ENCODE measurements at regions not wholly inside any gene's neighbourhood (a gene's known extent, or its start where the extent isn't known, plus 50 kb on each side); places are given as distances from the start of the nearest gene placed in this dataset.

GRCh38 chr5:73284220-73284795, 111.3 kb downstream of the TMEM174 start:
- H3K27me3 ChIP-seq (replicated peaks; ENCODE audit: insufficient read depth, low read length): no peaks in the 10 kb centered on the region

DNA sequence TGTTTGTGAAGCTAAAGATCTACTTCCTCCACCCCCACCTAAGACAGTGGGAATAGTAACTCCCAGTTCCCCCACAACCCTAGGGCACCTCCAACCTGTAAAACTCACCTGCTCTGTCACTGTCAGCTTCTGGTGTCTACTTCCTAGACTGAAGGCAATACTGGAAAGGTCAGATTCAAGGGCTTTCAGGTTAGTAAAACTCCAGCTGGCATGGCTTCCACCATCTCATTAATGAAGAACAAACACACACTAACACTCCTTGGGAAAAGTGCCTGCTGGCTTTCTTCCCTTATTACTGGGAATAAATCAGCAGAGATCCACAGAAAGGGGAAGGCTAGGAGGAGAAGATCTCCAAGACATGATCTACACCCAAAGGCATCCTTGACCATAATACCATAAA, 109.9 kb downstream of the TMEM174 start:
- Histone ChIP-seq H3K27me3 (replicated peaks; ENCODE audit: insufficient read depth, low read length) (no peaks in the 10 kb centered on the region), H3K79me2 (ENCODE audit: low read length) (no peaks in the 10 kb centered on the region), H3K4me3 (ENCODE audit: low read length) (no peak overlapping the region), H3K36me3 (replicated peaks; ENCODE audit: insufficient read depth, low read length) (no peaks in the 10 kb centered on the region), H3F3A (ENCODE audit: insufficient read depth, low read length) (no peaks in the 10 kb centered on the region), H3K9ac (ENCODE audit: low read length) (no peak overlapping the region), H3K9me3 (replicated peaks; ENCODE audit: insufficient read depth, low read length) (no peaks in the 10 kb centered on the region), H3K4me2 (ENCODE audit: low read depth, low read length) (no peak overlapping the region), H2AFZ (ENCODE audit: low read length) (no peak overlapping the region), H3K27ac (ENCODE audit: low read length) (no peak overlapping the region), H4K20me1 (ENCODE audit: insufficient read depth, low read length) (no peaks in the 10 kb centered on the region), H3K4me1 (ENCODE audit: low read length) (peaks cover 12% of the 10 kb centered on the region), H3K9me2 (replicated peaks; ENCODE audit: insufficient read depth, low read length) (no peaks in the 10 kb centered on the region)
- TF ChIP-seq EZH2 (optimal IDR thresholded peaks at IDR 0.05; ENCODE audit: low read depth, low read length) (no peak), EZH2phosphoT487 (IDR thresholded peaks at IDR 0.05; ENCODE audit: low read length) (no peak)
- TF ChIP-seq, protein P1, sequence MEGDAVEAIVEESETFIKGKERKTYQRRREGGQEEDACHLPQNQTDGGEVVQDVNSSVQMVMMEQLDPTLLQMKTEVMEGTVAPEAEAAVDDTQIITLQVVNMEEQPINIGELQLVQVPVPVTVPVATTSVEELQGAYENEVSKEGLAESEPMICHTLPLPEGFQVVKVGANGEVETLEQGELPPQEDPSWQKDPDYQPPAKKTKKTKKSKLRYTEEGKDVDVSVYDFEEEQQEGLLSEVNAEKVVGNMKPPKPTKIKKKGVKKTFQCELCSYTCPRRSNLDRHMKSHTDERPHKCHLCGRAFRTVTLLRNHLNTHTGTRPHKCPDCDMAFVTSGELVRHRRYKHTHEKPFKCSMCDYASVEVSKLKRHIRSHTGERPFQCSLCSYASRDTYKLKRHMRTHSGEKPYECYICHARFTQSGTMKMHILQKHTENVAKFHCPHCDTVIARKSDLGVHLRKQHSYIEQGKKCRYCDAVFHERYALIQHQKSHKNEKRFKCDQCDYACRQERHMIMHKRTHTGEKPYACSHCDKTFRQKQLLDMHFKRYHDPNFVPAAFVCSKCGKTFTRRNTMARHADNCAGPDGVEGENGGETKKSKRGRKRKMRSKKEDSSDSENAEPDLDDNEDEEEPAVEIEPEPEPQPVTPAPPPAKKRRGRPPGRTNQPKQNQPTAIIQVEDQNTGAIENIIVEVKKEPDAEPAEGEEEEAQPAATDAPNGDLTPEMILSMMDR (IDR thresholded peaks at IDR 0.05; ENCODE audit: low read length): no peak
- DNase-seq: no peak

More at GRCh38 chr5:73284220-73284795, 111.3 kb downstream of the TMEM174 start:
- Histone ChIP-seq H3K4me2 (ENCODE audit: low read depth, low read length) (no peak overlapping the region), H3K9me3 (replicated peaks; ENCODE audit: insufficient read depth, low read length) (no peaks in the 10 kb centered on the region), H3K27ac (ENCODE audit: low read length) (no peak overlapping the region), H3K4me3 (ENCODE audit: low read length) (no peak overlapping the region), H3F3A (ENCODE audit: insufficient read depth, low read length) (no peaks in the 10 kb centered on the region), H2AFZ (ENCODE audit: low read length) (no peak overlapping the region), H4K20me1 (ENCODE audit: insufficient read depth, low read length) (no peaks in the 10 kb centered on the region), H3K4me1 (ENCODE audit: low read length) (peaks cover 12% of the 10 kb centered on the region), H3K9ac (ENCODE audit: low read length) (no peak overlapping the region), H3K9me2 (replicated peaks; ENCODE audit: insufficient read depth, low read length) (no peaks in the 10 kb centered on the region), H3K36me3 (replicated peaks; ENCODE audit: insufficient read depth, low read length) (no peaks in the 10 kb centered on the region), H3K79me2 (ENCODE audit: low read length) (no peaks in the 10 kb centered on the region)
- TF ChIP-seq, protein P1 (IDR thresholded peaks at IDR 0.05; ENCODE audit: low read length): no peak
- no peak for TF ChIP-seq EZH2phosphoT487 (IDR thresholded peaks at IDR 0.05; ENCODE audit: low read length)
- TF ChIP-seq EZH2 (optimal IDR thresholded peaks at IDR 0.05; ENCODE audit: low read depth, low read length): no peak
- no peak for DNase-seq

- H2AFZ ChIP-seq (ENCODE audit: low read length): no peak overlapping the region
- TF ChIP-seq, protein P1 (IDR thresholded peaks at IDR 0.05; ENCODE audit: low read length): no peak
- no peaks in the 10 kb centered on the region for H3K79me2 ChIP-seq (ENCODE audit: low read length)
- no peaks in the 10 kb centered on the region for H3K9me2 ChIP-seq (replicated peaks; ENCODE audit: insufficient read depth, low read length)
- no peak overlapping the region for H3K4me3 ChIP-seq (ENCODE audit: low read length)
- no peaks in the 10 kb centered on the region for H4K20me1 ChIP-seq (ENCODE audit: insufficient read depth, low read length)
- no peaks in the 10 kb centered on the region for H3K36me3 ChIP-seq (replicated peaks; ENCODE audit: insufficient read depth, low read length)
- no peak overlapping the region for H3K4me2 ChIP-seq (ENCODE audit: low read depth, low read length)
- no peak overlapping the region for H3K9ac ChIP-seq (ENCODE audit: low read length)
- no peak for DNase-seq
- peaks cover 12% of the 10 kb centered on the region for H3K4me1 ChIP-seq (ENCODE audit: low read length)
- H3F3A ChIP-seq (ENCODE audit: insufficient read depth, low read length): no peaks in the 10 kb centered on the region
- H3K27ac ChIP-seq (ENCODE audit: low read length): no peak overlapping the region
- H3K9me3 ChIP-seq (replicated peaks; ENCODE audit: insufficient read depth, low read length): no peaks in the 10 kb centered on the region
- H3K27me3 ChIP-seq (replicated peaks; ENCODE audit: insufficient read depth, low read length): no peaks in the 10 kb centered on the region
Observed at GRCh38 chr5:73282383-73282782, 109.4 kb downstream of the TMEM174 start.

Data from MM.1S (cell line).